ENCODE measurements at regions not wholly inside any gene's neighbourhood (a gene's known extent, or its start where the extent isn't known, plus 50 kb on each side); places are given as distances from the start of the nearest gene placed in this dataset.
"Not testable (repeated sequence)": the region's sequence is repeated elsewhere in the genome, so short reads cannot be mapped to it uniquely, and the experiment has no call there.

- TF ChIP-seq CTCF (IDR thresholded peaks at IDR 0.05; ENCODE audit: poor library complexity, severe bottlenecking); MXI1 (conservative IDR thresholded peaks at IDR 0.05; ENCODE audit: poor library complexity, severe bottlenecking); POLR2AphosphoS5 (IDR thresholded peaks at IDR 0.05); EZH2 (IDR thresholded peaks at IDR 0.05; ENCODE audit: borderline replicate concordance, insufficient read depth, low read length, poor library complexity, severe bottlenecking); TAF1 (IDR thresholded peaks at IDR 0.05; ENCODE audit: low read depth); REST (IDR thresholded peaks at IDR 0.05; ENCODE audit: borderline replicate concordance); RAD21 (conservative IDR thresholded peaks at IDR 0.05); EP300 (conservative IDR thresholded peaks at IDR 0.05; ENCODE audit: poor library complexity, severe bottlenecking); SMC3 (conservative IDR thresholded peaks at IDR 0.05; ENCODE audit: poor library complexity): not testable (repeated sequence)
Observed at GRCh38 chr4:81715357-81715756, 243.7 kb upstream of the RASGEF1B start.
